Stimulated activated CD8-positive, alpha-beta memory T cell treated with anti-CD3 and anti-CD28 coated beads, Interleukin-12 subunit alpha, Interleukin-12 subunit beta, amount 100 ng/mL, for 4 hours (primary cell): ENCODE measurements at regions not wholly inside any gene's neighbourhood (a gene's known extent, or its start where the extent isn't known, plus 50 kb on each side); places are given as distances from the start of the nearest gene placed in this dataset.
"Not testable (repeated sequence)": the region's sequence is repeated elsewhere in the genome, so short reads cannot be mapped to it uniquely, and the experiment has no call there.

Source experiments
- DNase-seq: peaks from one replicate; pipeline ENCODE4 v3.0.0-alpha.2; 2020; ENCODE audit warnings: low read depth

DNA sequence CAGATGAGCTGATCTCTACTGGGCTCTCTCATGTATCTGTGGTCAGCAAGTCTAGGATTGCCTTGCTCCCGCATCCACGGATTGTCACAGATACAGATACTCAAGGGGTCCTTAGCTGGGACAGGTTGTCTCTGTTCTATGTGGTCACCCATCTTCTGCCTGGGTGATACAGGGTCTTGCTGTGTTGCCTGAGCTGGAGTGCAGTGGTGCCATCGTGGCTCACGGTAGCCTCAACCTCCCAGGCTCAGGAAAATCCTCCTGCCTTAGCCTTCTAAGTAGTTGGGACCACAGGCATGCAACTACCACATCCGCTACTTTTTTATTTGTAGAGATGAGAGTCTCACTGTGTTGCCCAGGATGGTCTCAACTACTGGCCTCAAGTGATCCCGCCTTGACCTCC is 72.5 kb upstream of the ZNF217 start:
- DNase-seq = no peak

DNA sequence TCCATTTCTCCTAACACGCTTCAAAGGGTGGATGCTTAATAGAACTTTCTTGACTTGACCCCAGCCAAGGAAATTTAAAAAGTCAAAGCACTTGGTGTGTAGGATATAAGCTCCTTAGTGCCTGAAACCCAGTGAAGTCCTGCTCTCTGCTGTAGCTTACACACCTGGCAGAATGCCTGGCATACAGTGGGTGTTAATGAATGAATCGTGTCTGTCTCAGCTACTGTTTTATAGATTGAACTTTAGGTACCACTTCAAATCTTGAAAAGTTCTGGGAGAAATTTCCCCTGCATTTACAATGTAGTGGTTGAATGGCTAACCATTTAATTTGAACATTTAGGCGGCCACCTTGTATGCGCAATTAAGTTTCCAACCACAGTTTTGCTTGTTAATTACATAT is 70.5 kb upstream of the ZNF217 start:
- DNase-seq = no peak

DNA sequence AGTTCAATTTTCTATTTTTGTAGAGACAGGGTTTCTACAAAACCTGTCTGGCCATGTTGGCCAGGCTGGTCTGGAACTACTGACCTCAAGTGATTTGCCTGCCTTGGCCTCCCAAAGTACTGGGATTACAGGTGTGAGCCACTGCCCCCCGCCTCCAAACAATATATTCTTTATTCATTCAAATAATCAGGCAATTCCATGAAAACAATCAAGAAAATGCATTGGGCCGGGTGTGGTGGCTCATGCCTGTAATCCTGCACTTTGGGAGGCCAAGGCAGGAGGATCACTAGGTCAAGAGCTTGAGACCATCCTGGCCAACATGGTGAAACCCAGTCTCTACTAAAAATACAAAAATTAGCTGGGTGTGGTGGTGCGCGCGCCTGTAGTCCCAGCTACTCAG is 69.9 kb upstream of the ZNF217 start:
- DNase-seq = not testable (repeated sequence)

DNA sequence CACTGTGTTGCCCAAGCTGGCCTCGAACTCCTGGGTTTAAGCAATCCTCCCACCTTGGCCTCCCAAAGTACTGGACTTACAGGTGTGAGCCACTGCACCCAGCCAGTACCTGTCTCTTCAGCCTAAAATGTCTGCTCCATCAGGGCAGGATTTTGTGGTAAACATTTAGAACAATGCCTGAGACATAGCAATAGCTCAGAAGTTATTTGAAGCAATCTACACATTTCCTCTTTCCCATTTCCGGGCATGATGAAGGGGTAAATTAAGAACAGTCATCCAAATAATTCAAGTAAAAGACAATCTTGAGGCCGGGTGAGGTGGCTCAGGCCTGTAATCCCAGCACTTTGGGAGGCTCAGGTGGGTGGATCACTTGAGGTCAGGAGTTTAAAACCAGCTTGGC is 69.0 kb upstream of the ZNF217 start:
- DNase-seq = no peak

DNA sequence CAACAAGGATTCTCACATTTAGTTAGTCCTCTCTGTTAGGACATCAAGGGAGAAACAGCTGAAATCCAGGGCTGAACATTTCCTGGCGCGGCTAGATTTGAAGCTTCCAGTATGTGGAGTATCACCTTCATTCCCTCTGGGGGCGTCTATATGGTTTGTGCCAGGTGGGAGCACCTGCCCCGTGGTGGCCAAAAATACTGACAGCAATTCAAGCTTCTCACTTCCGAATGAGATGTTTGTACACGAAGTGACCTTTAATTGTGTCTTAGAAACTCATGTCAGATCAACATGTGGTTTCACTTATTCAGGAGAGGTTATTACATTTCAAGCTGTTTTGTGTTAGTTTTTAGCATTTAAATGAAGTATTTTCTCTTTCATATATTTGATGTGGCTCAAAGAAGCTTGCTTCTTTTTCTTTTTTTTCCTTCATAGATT is 67.3 kb upstream of the ZNF217 start:
- no peak for DNase-seq

DNA sequence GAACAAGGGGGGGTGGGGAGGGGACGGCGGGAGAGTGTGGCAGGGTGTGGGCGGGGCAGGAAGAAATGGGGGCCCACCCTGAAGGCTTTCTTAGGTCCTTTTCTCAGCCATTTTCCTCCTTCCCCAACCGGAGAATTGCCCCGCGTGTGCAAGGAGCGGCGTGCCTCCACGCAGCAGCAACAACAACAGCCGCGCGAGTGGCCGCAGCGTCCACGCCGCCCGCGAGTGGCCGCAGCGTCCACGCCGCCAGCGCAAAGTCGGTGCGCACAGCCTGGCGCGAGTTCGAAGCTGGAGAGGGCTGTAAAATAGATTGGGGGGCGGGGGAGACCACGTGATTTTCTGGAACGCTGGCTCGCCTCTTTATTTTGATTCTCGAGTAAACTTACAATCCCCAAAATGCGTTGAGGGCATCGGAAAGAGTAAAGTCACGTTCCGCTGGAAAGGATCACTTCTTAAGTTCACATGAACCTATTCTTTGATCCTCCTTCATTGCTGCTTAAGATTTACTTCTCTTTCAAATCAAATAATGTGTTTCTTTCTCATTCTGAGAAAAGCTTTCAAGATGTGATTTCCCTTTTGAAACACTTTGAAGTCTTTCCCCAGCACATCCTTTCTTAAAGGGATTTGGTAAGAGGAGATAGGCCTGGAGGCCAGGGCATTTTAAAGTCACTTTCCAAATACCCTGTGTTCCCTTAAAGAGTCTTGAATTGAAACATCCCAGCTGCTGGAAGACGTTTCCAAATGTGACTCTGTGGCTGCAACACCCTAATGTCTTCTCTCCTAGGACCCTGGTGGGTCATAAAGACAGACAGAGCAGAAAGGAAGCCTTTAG is 66.7 kb upstream of the ZNF217 start:
- peak; percentile 22 for DNase-seq

DNA sequence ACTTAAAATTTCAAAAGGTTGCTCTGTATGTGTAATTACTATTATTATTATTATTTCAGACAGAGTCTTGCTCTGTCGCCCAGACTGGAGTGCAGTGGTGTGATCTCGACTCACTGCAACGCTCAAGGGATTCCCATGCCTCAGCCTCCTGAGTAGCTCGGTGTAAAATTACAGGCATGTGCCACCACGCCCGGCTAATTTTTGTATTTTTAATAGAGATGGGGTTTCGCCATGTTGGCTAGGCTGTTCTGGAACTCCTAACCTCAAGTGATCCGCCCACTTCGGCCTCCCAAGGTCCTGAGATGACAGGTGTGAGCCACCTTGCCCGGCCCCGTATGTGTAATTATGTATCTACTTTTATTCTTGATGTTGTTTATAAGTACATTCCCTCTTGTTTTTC is 65.3 kb upstream of the ZNF217 start:
- no peak for DNase-seq

DNA sequence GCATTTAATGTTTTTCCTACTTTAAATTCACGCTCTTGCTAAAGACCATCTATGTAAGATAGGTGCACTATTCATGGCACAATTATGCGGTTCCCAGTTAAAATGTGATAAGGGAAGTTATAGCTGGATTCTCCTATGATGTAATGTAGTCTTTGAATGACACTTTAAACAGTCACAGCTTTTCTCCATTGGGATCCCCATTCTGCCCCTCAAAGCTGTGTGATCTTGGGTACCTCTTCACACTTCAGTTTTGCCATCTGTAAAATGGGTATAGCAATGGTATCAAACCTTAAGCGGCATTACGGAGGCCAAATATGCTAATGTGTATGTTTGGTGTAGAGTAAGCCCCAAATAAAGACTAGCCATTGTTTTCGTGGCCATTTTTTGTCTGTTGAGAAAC is 64.7 kb upstream of the ZNF217 start:
- DNase-seq = no peak

DNA sequence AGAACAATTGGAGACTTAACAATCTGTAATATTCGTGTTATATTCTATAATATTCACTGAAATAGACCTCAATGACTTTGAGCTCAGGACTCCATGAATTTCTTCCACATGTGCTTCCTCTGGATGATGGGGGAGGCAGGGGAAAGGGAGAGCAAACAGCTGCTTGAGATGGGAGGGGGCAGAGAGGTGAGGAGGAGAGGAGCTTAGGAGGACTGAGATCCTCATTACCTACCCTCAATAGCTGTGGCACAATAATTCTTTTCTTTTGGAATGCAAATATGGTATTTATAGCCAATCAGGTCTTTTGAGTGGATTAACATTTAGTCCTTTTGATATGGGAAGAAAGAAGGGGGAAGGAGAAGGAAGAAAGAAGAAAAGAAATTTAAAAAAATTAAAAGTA is 64.1 kb upstream of the ZNF217 start:
- DNase-seq = no peak

DNA sequence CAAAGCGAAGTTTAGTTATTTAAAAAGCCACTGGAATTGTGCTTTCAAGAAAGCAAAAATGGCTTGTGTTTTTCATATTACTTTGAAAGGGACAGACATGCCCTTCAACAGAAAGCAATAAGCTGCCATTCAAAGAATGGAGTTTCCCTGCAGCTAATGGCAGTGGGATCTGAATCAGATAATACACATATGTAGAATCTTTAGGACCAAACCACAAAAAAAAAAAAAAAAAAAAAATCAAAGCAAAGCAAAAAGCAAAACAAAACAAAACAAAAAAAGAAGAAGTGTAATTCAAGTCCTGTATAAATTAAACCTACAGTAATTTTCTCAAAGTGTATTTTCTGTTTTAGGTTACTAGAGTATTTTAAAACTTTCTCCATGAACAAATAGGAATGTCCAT is 63.6 kb upstream of the ZNF217 start:
- DNase-seq = no peak

DNA sequence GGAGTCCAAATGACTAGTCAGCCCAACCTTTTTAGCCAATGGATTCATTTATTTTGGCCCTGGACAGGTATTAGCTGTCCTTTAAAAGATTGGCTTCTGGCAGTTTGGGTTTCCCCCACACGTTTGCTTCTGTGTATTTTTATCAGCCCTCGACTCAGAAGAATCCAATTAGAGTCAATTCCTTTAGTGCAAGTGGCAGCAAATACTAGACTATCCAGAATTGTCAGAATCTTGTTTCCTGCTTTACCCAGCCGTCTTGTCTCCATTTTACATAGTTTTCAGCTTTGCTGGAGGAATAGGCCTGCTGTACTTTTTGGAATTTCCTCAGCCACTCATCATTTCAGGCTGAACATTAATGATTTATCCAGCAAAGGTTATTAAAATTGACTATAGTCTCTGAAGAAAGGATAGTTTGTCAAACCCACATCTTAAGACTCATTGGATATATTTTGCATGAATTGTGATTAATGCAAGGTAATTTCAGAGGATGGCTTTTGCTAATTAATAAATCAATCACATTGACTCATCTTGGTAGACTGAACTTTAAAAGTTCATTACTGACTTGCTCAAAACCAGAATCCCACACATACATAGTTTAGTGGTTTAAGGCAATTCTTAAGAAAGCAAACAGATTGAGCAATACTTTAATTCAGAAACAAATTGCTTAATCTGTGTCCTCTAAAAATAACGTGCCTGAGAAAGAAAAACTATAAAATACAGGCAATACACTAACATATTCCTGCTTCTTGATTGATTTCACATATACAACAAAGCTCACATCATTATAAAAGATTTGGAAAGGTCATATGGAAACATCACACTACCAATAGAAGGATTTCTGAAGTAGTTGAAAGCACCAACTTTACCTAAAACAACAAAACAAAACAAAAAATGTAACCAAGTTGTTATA is 62.9 kb upstream of the ZNF217 start:
- DNase-seq = no peak

DNA sequence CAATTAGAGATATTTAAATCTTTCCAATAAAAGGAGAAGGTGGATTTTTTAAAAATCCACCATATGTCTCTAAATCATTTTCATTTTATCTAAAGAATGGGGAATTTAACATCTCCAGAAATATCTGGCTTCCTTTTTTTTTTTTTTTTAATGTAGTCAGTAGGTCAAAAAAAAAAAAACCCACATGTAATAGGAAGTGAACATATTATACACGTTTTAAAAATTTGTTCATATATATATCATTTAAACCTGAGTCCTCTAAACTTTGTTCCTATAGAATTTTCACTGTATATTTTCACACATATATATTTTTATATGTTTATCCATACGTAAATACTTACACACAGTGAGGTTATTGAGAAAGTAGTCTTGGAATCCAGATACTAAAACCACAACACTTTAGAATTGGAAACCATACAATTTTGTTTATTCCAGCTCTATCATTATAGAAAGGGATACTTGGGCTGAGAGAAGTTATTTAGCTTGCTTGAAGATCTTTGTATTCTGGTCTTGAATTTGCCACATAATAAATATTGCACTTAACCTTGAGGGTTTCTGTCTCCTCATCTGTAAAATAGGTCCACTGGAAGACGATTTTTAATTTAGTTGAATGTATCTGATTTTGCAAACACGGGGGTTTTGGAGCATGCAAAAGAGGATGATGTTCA is 62.1 kb upstream of the ZNF217 start:
- DNase-seq = no peak

DNA sequence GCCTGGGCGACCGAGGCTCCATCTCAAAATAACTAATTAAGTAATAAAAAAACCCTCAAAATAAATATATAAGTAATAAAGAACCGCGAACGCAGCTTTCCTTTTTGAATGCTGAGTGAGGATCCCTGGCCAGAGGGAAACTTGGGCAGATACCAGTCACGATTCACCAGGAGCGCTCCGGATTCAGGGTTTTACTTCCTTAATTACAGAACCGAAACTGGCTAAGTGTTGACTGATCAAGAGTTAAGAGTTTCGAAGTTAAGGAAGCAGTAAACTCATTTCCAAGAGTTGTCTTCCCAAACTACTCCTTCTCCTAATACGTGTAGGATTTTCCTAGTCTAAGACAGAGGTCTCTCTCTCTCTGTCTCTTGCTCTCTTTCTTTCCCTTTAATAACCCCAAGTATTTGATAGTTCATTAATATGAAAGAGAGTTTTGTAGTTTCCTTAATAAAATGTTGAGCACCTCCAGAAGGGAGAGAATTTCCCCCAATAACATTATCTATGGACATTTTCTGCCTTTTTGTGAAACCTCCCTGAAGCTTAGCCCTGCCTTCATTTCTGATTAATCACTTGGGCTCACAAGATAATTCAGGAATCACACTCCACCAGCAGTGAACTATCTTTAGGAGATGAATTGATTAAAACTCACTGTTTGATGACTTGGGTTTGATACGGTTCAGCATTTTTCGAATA is 61.4 kb upstream of the ZNF217 start:
- DNase-seq = no peak

DNA sequence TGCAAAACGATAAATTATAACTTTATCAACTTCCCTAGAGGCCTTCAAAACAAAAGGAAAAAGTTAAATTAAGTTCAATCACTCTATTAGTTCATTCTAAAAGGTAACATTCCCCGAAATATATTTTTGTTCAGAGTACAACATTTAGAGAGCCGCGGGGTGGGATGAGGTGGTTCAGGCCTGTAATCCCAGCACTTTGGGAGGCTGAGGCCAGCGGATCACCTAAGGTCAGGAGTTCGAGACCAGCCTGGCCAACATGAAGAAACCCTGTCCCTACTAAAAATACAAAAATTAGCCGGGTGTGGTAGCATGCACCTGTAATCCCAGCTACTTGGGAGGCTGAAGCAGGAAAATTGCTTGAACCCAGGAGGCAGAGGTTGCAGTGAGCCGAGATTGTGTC is 60.9 kb upstream of the ZNF217 start:
- not testable (repeated sequence) for DNase-seq

DNA sequence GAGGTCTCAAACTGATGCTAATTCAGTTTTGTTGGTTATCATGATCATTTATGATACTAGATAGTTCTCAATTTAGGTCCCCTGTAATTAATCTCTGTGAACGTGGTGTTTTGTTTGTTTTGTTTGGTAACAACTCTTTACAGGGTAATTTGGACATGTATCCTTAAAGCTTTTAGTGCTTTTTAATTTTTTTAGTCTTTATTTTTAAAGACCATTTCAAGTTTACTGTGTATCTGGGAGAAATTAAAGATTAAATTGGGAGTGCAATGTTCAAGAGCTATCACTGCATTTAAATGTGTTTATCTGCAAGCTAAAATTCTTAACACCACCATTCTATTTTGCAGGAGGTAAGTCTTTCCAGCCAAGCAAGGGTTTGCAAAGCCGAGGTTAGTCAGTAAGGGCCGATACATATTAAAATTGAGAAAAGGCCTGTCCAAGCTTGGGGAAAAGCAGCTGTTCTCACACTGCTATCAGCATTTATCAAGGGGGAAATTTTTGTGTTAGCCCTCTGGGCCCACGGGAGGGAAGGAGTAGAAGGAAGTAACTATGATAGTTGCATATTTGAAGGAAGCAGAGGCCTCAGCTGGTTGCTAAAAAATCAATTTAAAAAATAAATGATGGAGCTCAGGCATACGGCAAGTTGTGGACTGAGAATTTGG is 59.3 kb upstream of the ZNF217 start:
- no peak for DNase-seq

DNA sequence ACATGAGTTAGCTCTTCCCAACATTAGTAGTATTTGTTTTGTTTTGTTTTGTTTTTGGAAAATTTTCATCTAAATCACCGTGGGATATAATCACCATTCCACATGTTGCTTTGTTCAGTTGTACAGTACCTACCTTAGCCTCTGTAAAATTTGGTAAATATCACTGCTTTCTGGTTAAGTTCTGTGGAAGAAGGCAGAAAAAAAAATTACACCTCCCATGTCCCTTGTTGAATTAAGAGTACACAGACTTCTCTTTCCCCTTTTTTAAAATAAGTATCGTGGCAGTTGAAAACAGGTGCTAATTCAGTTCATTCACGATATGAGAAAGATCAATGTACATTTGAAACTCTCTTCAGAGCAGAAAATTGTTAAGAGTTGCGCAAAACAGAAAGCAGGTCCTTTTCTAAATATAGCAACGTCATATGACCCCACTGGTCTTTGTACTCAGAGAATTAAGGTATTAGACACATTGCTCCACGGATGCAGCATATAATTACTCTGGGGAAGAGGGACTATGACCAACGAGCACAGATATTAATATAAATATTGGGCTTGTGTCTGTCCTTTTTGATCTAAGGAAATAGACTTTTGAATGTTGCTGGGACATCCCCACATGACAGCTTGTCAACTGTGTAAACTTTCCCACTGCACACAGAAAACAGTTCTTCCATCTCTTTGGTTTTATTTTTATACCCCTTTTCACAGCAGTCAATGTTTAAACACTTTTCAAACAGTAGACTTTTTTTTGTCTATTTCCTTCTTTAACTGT is 58.6 kb upstream of the ZNF217 start:
- DNase-seq = no peak

DNA sequence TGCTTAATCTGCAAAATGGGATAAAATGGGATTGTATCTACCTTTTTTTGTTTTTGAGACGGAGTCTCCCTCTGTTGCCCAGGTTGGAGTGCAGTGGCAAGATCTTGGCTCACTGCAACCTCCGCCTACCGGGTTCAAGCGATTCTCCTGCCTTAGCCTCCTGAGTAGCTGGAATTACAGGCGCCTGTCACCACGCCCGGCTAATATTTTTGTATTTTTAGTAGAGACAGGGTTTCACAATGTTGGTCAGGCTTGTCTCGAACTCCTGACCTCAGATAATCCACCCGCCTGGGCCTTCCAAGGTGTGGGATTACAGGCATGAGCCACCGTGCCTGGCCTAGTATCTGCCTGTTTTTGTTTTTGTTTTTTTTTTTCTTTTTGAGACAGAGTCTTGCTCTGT is 55.9 kb upstream of the ZNF217 start:
- not testable (repeated sequence) for DNase-seq

DNA sequence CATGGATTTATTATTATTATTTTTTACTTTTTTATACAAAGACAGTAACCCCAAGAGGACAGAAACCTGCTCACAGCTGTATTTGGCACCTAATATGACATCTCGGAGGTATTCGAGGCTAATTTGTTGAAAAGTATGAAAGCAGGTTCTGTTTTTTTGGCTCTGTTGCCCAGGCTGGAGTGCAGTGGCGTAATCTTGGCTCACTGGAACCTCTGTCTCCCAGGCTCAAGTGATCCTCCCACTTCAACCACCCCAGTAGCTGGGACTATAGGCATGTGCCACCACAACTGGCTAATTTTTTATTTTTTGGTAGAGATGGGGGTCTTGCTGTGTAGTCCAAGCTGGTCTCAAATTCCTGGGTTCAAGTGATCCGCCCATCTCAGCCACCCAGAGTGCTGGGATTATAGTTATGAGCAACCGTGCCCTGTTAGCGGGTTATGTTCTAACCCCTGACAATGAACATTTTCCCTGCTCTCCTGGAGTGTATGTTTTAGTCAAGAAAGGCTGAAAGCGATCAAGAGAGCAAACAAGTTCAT is 53.7 kb upstream of the ZNF217 start:
- no peak for DNase-seq

DNA sequence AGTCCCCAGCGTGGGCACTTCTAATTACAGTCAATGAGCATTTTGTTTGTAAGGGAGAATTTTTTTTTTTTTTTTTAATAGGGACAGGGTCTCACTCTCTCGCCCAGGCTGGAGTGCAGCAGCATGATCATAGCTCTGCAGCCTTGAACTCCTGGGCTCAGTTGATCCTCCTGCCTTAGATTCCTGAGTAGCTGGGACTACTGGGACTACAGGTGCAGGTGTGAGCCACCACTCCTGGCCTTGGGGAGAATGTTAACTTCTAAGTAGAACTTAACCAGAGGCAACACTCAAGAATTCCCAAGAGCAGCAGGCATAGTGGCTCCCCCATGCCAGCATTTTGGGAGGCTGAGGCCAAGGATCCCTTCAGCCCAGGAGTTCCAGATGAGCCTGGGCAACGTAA is 52.9 kb upstream of the ZNF217 start:
- DNase-seq = no peak

DNA sequence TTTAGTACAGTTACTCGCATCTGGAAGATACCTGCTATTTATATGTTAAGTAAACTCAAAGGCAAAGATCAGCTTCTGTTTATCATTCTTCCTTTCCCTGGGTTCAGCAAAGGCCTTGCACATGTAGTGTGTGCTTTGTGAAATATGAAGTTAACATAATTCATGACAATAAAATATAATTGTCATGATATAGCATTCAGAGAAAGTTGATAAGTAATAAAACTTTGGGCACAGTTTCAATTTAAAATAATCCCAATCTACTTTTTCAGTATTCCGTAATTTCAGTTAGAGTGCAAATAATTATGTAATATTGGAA is 51.9 kb upstream of the ZNF217 start:
- no peak for DNase-seq

DNA sequence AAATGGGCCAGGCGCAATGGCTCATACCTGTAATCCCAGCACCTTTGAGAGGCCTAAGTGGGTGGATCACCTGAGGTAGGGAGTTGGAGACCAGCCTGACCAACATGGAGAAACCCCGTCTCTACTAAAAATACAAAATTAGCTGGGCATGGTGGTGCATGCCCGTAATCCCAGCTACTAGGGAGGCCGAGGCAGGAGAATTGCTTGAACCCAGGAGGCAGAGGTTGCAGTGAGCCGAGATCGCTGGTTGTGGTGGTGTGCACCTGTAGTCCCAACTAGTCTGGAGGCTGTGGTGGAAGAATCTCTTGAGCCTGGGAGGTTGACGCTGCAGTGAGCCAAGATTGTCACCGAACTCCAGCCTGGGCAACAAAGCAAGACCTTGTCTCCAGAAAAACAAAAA is 50.5 kb upstream of the ZNF217 start:
- not testable (repeated sequence) for DNase-seq
